SK-N-SH treated with all-trans-retinoic acid at 6 μM for 48 hours (cell line): ENCODE measurements at regions not wholly inside any gene's neighbourhood (a gene's known extent, or its start where the extent isn't known, plus 50 kb on each side); places are given as distances from the start of the nearest gene placed in this dataset.
"Not testable (repeated sequence)": the region's sequence is repeated elsewhere in the genome, so short reads cannot be mapped to it uniquely, and the experiment has no call there.

Source experiments
- RARB ChIP-seq: fragments of 250-450 bp; sonication (Bioruptor Pico); IDR thresholded peaks from 2 replicates; pipeline ENCODE4 v1.8.0; 2021; ENCODE audit warnings: mild to moderate bottlenecking, moderate library complexity
- ZFP3 ChIP-seq: fragments of 250-450 bp; sonication (Bioruptor Pico); IDR thresholded peaks from 2 replicates; pipeline ENCODE4 v1.5.0; 2020; ENCODE audit warnings: mild to moderate bottlenecking, moderate library complexity

DNA sequence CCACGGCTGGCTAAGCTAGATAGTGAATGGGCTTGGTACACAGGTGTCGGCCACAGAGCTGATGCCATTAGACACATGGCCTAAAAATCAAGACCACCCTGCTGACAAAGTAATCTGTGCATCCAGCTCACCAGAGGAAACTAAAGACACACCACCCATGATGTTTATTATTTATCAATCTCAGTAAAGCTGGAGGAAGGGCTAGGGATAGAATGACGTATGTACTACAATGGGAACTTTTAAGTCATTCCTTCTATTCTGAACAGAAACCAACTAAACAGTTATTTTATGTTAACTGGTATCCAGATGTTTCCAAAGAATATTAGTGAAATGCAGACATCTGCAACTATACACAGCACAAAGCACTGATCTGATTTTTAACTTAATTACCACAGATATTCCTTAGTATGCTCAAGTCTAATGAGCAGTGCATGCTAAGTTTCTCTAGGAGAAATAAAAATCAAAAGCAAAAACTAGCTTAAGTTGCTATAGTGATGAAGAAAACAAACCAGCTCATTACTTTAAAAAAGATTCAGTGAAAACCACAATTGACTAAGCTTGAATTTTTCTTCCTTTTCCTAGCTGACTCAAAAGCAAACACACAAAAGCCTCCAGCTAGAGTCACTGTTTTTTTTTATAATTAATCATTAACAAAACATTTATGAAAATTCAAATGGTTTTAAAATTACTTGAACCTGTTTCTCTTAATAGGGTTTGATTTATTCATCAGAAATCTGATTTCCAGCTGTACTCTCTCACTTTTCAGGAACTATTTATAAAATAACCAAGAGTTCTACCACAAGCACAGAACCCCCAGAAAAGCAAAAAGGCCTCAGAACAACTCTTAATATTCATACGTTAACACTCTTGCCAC lies 129.0 kb upstream of the PTPN20 start:
- not testable (repeated sequence) for TF ChIP-seq RARB, ZFP3 (CRISPR knock-in tag)
